Epithelial cell of proximal tubule (primary cell): ENCODE measurements at regions not wholly inside any gene's neighbourhood (a gene's known extent, or its start where the extent isn't known, plus 50 kb on each side); places are given as distances from the start of the nearest gene placed in this dataset.

Source experiments
- DNase-seq: peaks from one replicate; pipeline ENCODE4 v3.0.0-alpha.2; 2011; ENCODE audit warnings: low read depth
- H3K4me3 ChIP-seq: 2 replicates; pipeline ENCODE4 v1.5.1; 2011; ENCODE audit warnings: low read depth, mild to moderate bottlenecking, low read length
- CTCF ChIP-seq: conservative IDR thresholded peaks from 2 replicates; pipeline ENCODE4 v1.5.1; 2012; ENCODE audit warnings: low read depth, mild to moderate bottlenecking, low read length

- DNase-seq = no peak
- no peak for TF ChIP-seq CTCF
- H3K4me3 ChIP-seq = no peak overlapping the region
These were observed 172.0 kb downstream of the ZFP36L2 start for GRCh38 chr2:43054367-43054766.

GRCh38 chr2:43052944-43053306 is 173.5 kb downstream of the ZFP36L2 start:
- DNase-seq = no peak
- H3K4me3 ChIP-seq = no peak overlapping the region
- TF ChIP-seq CTCF = no peak

GRCh38 chr2:43052204-43052943 is 174.0 kb downstream of the ZFP36L2 start:
- no peak for TF ChIP-seq CTCF
- no peak overlapping the region for H3K4me3 ChIP-seq
- DNase-seq = no peak

- TF ChIP-seq CTCF = no peak
- no peak for DNase-seq
- no peak overlapping the region for H3K4me3 ChIP-seq
These were observed 175.1 kb downstream of the ZFP36L2 start for GRCh38 chr2:43051338-43051737.

GRCh38 chr2:43050866-43051265 is 175.5 kb downstream of the ZFP36L2 start:
- no peak for DNase-seq
- no peak for TF ChIP-seq CTCF
- no peak overlapping the region for H3K4me3 ChIP-seq

- H3K4me3 ChIP-seq = no peak overlapping the region
- no peak for TF ChIP-seq CTCF
- no peak for DNase-seq
These were observed 176.3 kb downstream of the ZFP36L2 start for GRCh38 chr2:43049836-43050801.
